Endothelial cell of umbilical vein (primary cell): ENCODE measurements at regions not wholly inside any gene's neighbourhood (a gene's known extent, or its start where the extent isn't known, plus 50 kb on each side); places are given as distances from the start of the nearest gene placed in this dataset.

Experiments used
- POLR2AphosphoS5 ChIP-seq: IDR thresholded peaks from 2 replicates; pipeline ENCODE4 v1.6.1; 2012; ENCODE audit warnings: low read depth, mild to moderate bottlenecking, control low read depth, low read length, moderate library complexity; ENCODE audit not compliant: insufficient read depth
- TF ChIP-seq, protein P1 (sequence below), 2 donors: IDR thresholded peaks; 1 replicate in 1 of 2; 2 replicates in 1 of 2; pipeline ENCODE4 v1.5.1; 2011; ENCODE audit warnings: low read length in 2 of 2, mild to moderate bottlenecking in 2 of 2, moderate library complexity in 2 of 2, control low read depth in 1 of 2, inconsistent platforms in 1 of 2, low read depth in 1 of 2; ENCODE audit not compliant: insufficient read depth in 1 of 2; ENCODE audit errors: extremely low read depth in 1 of 2

- TF ChIP-seq, protein P1, sequence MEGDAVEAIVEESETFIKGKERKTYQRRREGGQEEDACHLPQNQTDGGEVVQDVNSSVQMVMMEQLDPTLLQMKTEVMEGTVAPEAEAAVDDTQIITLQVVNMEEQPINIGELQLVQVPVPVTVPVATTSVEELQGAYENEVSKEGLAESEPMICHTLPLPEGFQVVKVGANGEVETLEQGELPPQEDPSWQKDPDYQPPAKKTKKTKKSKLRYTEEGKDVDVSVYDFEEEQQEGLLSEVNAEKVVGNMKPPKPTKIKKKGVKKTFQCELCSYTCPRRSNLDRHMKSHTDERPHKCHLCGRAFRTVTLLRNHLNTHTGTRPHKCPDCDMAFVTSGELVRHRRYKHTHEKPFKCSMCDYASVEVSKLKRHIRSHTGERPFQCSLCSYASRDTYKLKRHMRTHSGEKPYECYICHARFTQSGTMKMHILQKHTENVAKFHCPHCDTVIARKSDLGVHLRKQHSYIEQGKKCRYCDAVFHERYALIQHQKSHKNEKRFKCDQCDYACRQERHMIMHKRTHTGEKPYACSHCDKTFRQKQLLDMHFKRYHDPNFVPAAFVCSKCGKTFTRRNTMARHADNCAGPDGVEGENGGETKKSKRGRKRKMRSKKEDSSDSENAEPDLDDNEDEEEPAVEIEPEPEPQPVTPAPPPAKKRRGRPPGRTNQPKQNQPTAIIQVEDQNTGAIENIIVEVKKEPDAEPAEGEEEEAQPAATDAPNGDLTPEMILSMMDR (IDR thresholded peaks at IDR 0.05; ENCODE audit: extremely low read depth in 1 of 2, insufficient read depth in 1 of 2, low read depth in 1 of 2, low read length in 2 of 2): no peak
- no peak for TF ChIP-seq POLR2AphosphoS5
These were observed 67.3 kb upstream of the FOXN2 start for GRCh38 chr2:48247206-48247605.
